Uterus (tissue), 2 donors: ENCODE measurements at regions not wholly inside any gene's neighbourhood (a gene's known extent, or its start where the extent isn't known, plus 50 kb on each side); places are given as distances from the start of the nearest gene placed in this dataset.

Experiments used
- POLR2A ChIP-seq, 2 donors: fragments of 450-650 bp; IDR thresholded peaks; one replicate each; pipeline ENCODE4 v1.6.1; 2016; ENCODE audit warnings: antibody characterized with exemption in 2 of 2, mild to moderate bottlenecking in 1 of 2, moderate library complexity in 1 of 2
- TF ChIP-seq, protein P1 (sequence below), 4 experiments: fragments of 200-600 bp in 2 of 4; fragments of 450-650 bp in 2 of 4; sonication (generic) in 2 of 4; IDR thresholded peaks; one replicate each; pipeline ENCODE4 v1.5.1; 2016 to 2019; ENCODE audit warnings: antibody characterized with exemption in 4 of 4, mild to moderate bottlenecking in 2 of 4, moderate library complexity in 1 of 4

DNA sequence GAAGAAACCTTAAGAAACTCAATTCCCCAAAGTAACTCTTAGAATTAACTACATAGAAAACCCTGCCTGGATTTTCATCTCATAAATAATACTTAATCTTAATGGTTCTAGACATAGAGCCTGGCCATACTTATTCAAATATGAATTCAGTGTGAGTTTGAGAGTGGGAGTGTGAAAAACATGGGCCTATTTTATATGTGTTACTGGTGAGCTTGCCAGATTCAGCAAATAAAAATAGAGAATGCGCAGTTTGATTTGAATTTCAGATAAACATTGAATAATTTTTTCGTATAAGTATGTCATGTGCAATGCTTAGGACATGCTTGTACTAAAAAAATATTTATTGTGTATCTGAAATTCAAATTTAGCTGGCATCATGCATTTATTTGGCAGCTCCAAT is 473.9 kb upstream of the FZD8 start:
- TF ChIP-seq, protein P1, sequence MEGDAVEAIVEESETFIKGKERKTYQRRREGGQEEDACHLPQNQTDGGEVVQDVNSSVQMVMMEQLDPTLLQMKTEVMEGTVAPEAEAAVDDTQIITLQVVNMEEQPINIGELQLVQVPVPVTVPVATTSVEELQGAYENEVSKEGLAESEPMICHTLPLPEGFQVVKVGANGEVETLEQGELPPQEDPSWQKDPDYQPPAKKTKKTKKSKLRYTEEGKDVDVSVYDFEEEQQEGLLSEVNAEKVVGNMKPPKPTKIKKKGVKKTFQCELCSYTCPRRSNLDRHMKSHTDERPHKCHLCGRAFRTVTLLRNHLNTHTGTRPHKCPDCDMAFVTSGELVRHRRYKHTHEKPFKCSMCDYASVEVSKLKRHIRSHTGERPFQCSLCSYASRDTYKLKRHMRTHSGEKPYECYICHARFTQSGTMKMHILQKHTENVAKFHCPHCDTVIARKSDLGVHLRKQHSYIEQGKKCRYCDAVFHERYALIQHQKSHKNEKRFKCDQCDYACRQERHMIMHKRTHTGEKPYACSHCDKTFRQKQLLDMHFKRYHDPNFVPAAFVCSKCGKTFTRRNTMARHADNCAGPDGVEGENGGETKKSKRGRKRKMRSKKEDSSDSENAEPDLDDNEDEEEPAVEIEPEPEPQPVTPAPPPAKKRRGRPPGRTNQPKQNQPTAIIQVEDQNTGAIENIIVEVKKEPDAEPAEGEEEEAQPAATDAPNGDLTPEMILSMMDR (IDR thresholded peaks at IDR 0.05) = no peak
- TF ChIP-seq POLR2A (IDR thresholded peaks at IDR 0.05) = no peak
